Neural crest cell (in vitro differentiated cells): ENCODE measurements at regions not wholly inside any gene's neighbourhood (a gene's known extent, or its start where the extent isn't known, plus 50 kb on each side); places are given as distances from the start of the nearest gene placed in this dataset.

Source experiments
- DNase-seq: peaks from one replicate; pipeline ENCODE4 v3.0.0; 2021; ENCODE audit warnings: low read depth, mixed read lengths, low spot score
- H3K27ac Mint-ChIP-seq: one replicate; pipeline ENCODE4 v1.8.0; 2021; ENCODE audit warnings: mild to moderate bottlenecking, mixed read lengths; ENCODE audit not compliant: unreplicated experiment
- H3K27me3 Mint-ChIP-seq: 2 replicates; pipeline ENCODE4 v1.8.0; 2021; ENCODE audit warnings: low read depth, mild to moderate bottlenecking, mixed read lengths
- H3K36me3 Mint-ChIP-seq: 2 replicates; pipeline ENCODE4 v1.8.0; 2021; ENCODE audit warnings: low read depth, mild to moderate bottlenecking, mixed read lengths
- H3K4me1 Mint-ChIP-seq: 2 replicates; pipeline ENCODE4 v1.8.0; 2021; ENCODE audit warnings: mixed read lengths
- H3K4me3 Mint-ChIP-seq: one replicate; pipeline ENCODE4 v1.8.0; 2021; ENCODE audit warnings: mild to moderate bottlenecking, mixed read lengths
- H3K9me3 Mint-ChIP-seq: 2 replicates; pipeline ENCODE4 v1.8.0; 2021; ENCODE audit warnings: mixed read lengths
- TF ChIP-seq, protein P1 (sequence below): fragments of 200-600 bp; sonication (generic); conservative IDR thresholded peaks from 2 replicates; pipeline ENCODE4 v1.5.0; 2021; ENCODE audit warnings: antibody characterized with exemption, mild to moderate bottlenecking

DNA sequence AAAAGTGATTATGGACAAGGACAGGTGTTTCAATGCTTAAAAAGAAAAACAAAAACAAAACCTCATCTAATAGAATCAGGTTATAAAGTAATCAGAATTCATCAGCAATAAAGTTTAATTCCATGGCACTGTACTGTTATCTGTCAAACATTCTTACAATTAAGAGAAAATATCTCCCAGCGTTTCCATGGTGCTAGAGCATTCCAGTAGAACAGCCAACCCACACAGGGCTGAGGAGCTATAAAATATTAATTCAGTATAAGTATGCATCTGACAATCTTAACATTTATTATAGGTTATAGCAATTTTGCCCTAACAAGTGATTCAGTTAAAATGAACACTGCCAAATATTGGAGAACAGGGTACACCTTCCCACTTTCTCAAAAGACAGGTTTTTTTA lies 128.7 kb upstream of the DEPDC1 start:
- no peaks in the 10 kb centered on the region for H3K27me3 Mint-ChIP-seq
- peaks cover 8% of the 10 kb centered on the region for H3K36me3 Mint-ChIP-seq
- H3K4me3 Mint-ChIP-seq = no peak overlapping the region
- peaks cover 8% of the 10 kb centered on the region for H3K9me3 Mint-ChIP-seq
- TF ChIP-seq, protein P1, sequence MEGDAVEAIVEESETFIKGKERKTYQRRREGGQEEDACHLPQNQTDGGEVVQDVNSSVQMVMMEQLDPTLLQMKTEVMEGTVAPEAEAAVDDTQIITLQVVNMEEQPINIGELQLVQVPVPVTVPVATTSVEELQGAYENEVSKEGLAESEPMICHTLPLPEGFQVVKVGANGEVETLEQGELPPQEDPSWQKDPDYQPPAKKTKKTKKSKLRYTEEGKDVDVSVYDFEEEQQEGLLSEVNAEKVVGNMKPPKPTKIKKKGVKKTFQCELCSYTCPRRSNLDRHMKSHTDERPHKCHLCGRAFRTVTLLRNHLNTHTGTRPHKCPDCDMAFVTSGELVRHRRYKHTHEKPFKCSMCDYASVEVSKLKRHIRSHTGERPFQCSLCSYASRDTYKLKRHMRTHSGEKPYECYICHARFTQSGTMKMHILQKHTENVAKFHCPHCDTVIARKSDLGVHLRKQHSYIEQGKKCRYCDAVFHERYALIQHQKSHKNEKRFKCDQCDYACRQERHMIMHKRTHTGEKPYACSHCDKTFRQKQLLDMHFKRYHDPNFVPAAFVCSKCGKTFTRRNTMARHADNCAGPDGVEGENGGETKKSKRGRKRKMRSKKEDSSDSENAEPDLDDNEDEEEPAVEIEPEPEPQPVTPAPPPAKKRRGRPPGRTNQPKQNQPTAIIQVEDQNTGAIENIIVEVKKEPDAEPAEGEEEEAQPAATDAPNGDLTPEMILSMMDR = no peak
- H3K4me1 Mint-ChIP-seq = peaks cover 12% of the 10 kb centered on the region
- DNase-seq = no peak
- H3K27ac Mint-ChIP-seq = no peak overlapping the region

DNA sequence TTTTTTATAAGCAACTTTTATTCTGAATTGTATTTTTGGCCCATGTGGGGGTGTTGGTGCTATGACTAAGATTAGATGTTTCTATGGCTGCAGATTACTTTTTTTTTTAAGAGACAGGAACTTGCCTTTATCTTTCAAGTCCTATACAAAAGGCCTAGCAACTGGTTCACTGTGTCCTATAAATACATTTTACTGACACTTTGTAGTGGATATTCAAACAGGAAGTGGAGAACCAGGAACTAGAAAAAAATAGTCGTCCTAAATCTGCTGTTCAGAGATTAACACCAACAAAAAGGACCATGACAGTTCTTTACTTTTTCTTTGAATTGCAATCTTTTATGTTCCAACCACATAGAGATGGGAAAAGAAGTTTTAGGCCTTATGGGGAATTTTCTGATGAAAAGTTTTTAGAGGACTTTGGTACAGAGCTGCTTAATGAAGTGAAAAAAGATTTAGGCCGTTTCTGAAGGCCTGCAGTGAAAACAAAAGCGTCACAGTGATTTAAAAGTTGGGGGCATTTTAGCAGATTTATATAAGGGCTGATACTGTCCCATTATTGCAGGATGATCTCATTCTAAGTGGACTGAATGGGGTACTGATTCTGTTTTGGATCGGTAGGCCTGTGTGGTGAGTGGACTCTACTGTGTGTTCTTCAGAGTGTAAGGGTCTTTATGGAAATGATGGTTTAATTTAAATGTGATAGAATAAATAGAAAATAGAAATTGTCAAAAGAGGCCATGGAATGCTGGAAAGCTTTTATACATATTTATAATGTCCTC lies 136.4 kb upstream of the DEPDC1 start:
- TF ChIP-seq, protein P1 = no peak
- Mint-ChIP-seq H3K4me1 (peaks cover 11% of the 10 kb centered on the region), H3K36me3 (no peaks in the 10 kb centered on the region), H3K27ac (peak overlapping the region; percentile 64), H3K4me3 (no peak overlapping the region), H3K27me3 (no peaks in the 10 kb centered on the region), H3K9me3 (no peaks in the 10 kb centered on the region)
- DNase-seq = no peak

- Mint-ChIP-seq H3K36me3 (no peaks in the 10 kb centered on the region), H3K4me1 (no peaks in the 10 kb centered on the region), H3K27ac (no peak overlapping the region), H3K27me3 (no peaks in the 10 kb centered on the region), H3K9me3 (no peaks in the 10 kb centered on the region), H3K4me3 (no peak overlapping the region)
- TF ChIP-seq, protein P1 = no peak
- DNase-seq = no peak
Observed at GRCh38 chr1:68644504-68644903, 147.6 kb upstream of the DEPDC1 start.

DNA sequence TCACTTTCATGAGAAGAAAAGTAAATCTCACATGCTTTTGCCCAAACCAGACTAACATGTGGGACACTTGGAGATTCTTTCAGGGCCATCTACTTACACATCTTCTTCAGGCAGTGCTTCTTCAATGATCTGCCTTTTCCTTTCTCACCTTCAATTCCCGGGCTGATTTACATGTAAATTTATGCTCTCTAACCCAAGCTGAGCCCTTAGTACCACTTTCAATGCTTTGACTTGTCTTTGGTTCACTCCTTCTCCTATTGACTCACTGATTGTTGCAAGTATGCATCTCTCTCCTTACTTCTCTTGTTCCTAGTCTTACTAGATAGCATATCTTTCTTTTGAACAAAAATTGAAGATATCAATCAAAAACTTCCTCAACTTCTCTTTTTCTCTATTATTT lies 154.2 kb upstream of the DEPDC1 start:
- Mint-ChIP-seq H3K27me3 (no peaks in the 10 kb centered on the region), H3K36me3 (no peaks in the 10 kb centered on the region), H3K4me1 (no peaks in the 10 kb centered on the region), H3K27ac (no peak overlapping the region), H3K9me3 (no peaks in the 10 kb centered on the region), H3K4me3 (no peak overlapping the region)
- no peak for DNase-seq
- TF ChIP-seq, protein P1 = no peak

DNA sequence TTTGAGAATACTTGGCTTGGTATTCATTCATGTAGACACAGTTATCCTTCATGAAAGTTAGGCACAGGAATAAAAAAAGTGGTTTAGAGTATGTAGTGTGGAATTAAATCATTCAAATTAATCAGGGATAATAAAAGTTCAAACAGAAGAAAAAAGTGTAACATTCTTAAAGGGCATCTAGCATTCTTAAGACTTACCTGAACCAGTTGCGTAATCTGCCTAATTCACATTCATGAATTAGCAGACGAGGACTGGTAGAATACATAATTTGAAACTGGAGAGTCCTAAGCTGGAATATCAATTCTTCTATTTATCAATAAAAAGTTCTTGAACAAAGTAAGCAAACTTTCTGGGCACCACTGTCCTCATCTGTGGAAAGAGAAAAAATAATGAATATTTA lies 157.0 kb upstream of the DEPDC1 start:
- Mint-ChIP-seq H3K27ac (no peak overlapping the region), H3K4me3 (no peak overlapping the region), H3K4me1 (no peaks in the 10 kb centered on the region), H3K27me3 (no peaks in the 10 kb centered on the region), H3K36me3 (no peaks in the 10 kb centered on the region), H3K9me3 (no peaks in the 10 kb centered on the region)
- TF ChIP-seq, protein P1 = no peak
- no peak for DNase-seq
